Coronary artery (tissue), 2 donors: ENCODE measurements at regions not wholly inside any gene's neighbourhood (a gene's known extent, or its start where the extent isn't known, plus 50 kb on each side); places are given as distances from the start of the nearest gene placed in this dataset.
A peak's percentile ranks its signal among the peaks of the same experiment; 100 is the strongest.

Source experiments
- DNase-seq: peaks from one replicate; pipeline ENCODE4 v3.0.0-alpha.2; 2017; ENCODE audit warnings: low spot score
- H3K27ac ChIP-seq, 2 donors: fragments of 200-600 bp; sonication (generic); one replicate each; pipeline ENCODE4 v1.5.1; 2016 to 2019
- H3K4me3 ChIP-seq: fragments of 200-600 bp; sonication (generic); 2 replicates; pipeline ENCODE4 v1.5.1; 2016; ENCODE audit warnings: mild to moderate bottlenecking, moderate library complexity
- CTCF ChIP-seq: fragments of 200-600 bp; sonication (generic); IDR thresholded peaks from one replicate; pipeline ENCODE4 v1.5.1; 2019; ENCODE audit warnings: antibody characterized with exemption

GRCh38 chr7:140231771-140232491 is 55.1 kb upstream of the KDM7A start:
- H3K4me3 ChIP-seq = peak overlapping the region; percentile 74
- H3K27ac ChIP-seq = no peak overlapping the region
- no peak for TF ChIP-seq CTCF
- no peak for DNase-seq

GRCh38 chr7:140230861-140231770 is 54.3 kb upstream of the KDM7A start:
- Histone ChIP-seq H3K27ac (no peak overlapping the region), H3K4me3 (peak overlapping the region; percentile 74)
- no peak for TF ChIP-seq CTCF
- DNase-seq = no peak

- no peak overlapping the region for H3K27ac ChIP-seq
Measured at GRCh38 chr7:140230516-140230860, 53.7 kb upstream of the KDM7A start.

GRCh38 chr7:140229591-140230515 is 53.1 kb upstream of the KDM7A start:
- no peak for DNase-seq
- Histone ChIP-seq H3K4me3 (peak overlapping the region; percentile 74), H3K27ac (no peak overlapping the region)
- no peak for TF ChIP-seq CTCF

More at GRCh38 chr7:140230516-140230860, 53.7 kb upstream of the KDM7A start:
- TF ChIP-seq CTCF = no peak
- H3K4me3 ChIP-seq = peak overlapping the region; percentile 74
- DNase-seq = no peak

GRCh38 chr7:140229101-140229525 is 52.3 kb upstream of the KDM7A start:
- DNase-seq = no peak
- H3K27ac ChIP-seq = no peak overlapping the region
- no peak for TF ChIP-seq CTCF
- no peak overlapping the region for H3K4me3 ChIP-seq
